BLaER1 treated with 17β-estradiol and CSF1 and Interleukin-3, amounts not matched to agents 10 nM and 100 nM (cell line): ENCODE measurements at regions not wholly inside any gene's neighbourhood (a gene's known extent, or its start where the extent isn't known, plus 50 kb on each side); places are given as distances from the start of the nearest gene placed in this dataset.

Experiments used
- H3K27ac ChIP-seq, 11 experiments: shearing (Covaris generic); formaldehyde crosslinking; 2 replicates each; pipeline ENCODE4 v1.8.1; 2022
- H3K27me3 ChIP-seq, 11 experiments: shearing (Covaris generic); formaldehyde crosslinking; 2 replicates each; pipeline ENCODE4 v1.8.1; 2022
- H3K36me3 ChIP-seq, 11 experiments: shearing (Covaris generic); formaldehyde crosslinking; 2 replicates each; pipeline ENCODE4 v1.8.1; 2022
- H3K4me1 ChIP-seq, 10 experiments: shearing (Covaris generic); formaldehyde crosslinking; 2 replicates each; pipeline ENCODE4 v1.8.1; 2022
- H3K4me2 ChIP-seq, 11 experiments: shearing (Covaris generic); formaldehyde crosslinking; 2 replicates each; pipeline ENCODE4 v1.8.1; 2022
- H3K4me3 ChIP-seq, 10 experiments: shearing (Covaris generic); formaldehyde crosslinking; 2 replicates each; pipeline ENCODE4 v1.8.1; 2022
- H3K9ac ChIP-seq, 11 experiments: shearing (Covaris generic); formaldehyde crosslinking; 2 replicates each; pipeline ENCODE4 v1.8.1; 2022
- H3K9me3 ChIP-seq, 11 experiments: shearing (Covaris generic); formaldehyde crosslinking; replicated peaks in 1 of 11; 2 replicates each; pipeline ENCODE4 v1.8.1; 2022
- H4K20me1 ChIP-seq, 11 experiments: shearing (Covaris generic); formaldehyde crosslinking; 2 replicates each; pipeline ENCODE4 v1.8.1; 2022
- Cebpa-rat ChIP-seq, 11 experiments: shearing (Covaris generic); IDR thresholded peaks; 2 replicates each; pipeline ENCODE4 v1.8.1; 2022

DNA sequence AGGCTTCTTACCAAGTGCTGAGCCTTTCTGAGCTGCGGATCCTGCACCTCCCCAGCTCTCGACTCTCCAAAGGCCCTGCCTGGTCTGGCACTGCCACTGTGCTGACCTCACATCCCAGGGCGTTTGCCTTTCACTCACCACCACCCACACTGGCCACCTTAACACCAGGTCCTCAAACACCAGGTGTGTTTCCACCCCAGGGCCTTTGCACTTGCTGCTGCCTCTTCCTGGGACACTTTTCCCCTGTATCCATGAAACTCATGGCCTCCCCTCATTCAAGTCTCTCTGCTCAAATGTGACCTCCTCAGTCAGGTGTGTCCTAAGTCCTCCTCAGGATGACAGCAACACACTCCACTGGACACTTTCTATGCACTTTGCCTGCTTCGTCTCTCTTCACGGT is 51.4 kb upstream of the ANO1 start:
- no peak overlapping the region for H3K4me2 ChIP-seq
- no peak overlapping the region for H3K9ac ChIP-seq
- no peaks in the 10 kb centered on the region for H4K20me1 ChIP-seq
- peaks cover 0 to 41% (median 18%) of the 10 kb centered on the region in 10 experiments; a peak in 15 of 20 replicates for H3K4me1 ChIP-seq
- H3K27ac ChIP-seq = no peak overlapping the region
- TF ChIP-seq Cebpa-rat (IDR thresholded peaks at IDR 0.05) = no peak
- H3K4me3 ChIP-seq = no peak overlapping the region
- H3K36me3 ChIP-seq = no peaks in the 10 kb centered on the region
- no peaks in the 10 kb centered on the region for H3K27me3 ChIP-seq
- H3K9me3 ChIP-seq = peaks cover 18 to 37% (median 29%) of the 10 kb centered on the region in 11 experiments; a peak in 20 of 22 replicates

DNA sequence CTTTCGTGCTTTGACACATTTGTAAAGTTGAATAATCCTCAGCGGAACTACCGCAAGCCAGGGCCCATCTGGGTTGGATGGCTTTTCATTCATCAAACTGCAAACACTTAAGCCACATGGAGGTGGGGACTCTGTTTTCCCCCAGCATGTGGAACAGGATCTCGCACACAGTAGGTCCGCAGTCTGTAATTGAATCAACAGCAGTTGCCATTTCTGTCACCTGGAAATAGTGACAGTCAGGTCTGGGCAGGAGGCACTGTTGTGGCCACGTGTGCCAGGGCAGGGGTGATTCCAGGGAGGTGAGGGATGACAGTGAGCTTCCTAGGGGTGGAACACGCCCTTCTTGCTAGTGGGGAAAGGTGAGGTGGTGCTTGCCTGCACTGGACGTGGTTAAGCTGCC is 50.7 kb upstream of the ANO1 start:
- Histone ChIP-seq H3K4me2 (no peak overlapping the region), H3K4me1 (peaks cover 0 to 38% (median 17%) of the 10 kb centered on the region in 10 experiments; a peak in 15 of 20 replicates), H3K36me3 (no peaks in the 10 kb centered on the region), H3K27me3 (no peaks in the 10 kb centered on the region), H4K20me1 (no peaks in the 10 kb centered on the region), H3K9ac (no peak overlapping the region), H3K9me3 (peaks cover 18 to 33% (median 29%) of the 10 kb centered on the region in 11 experiments; a peak in 20 of 22 replicates), H3K4me3 (no peak overlapping the region), H3K27ac (no peak overlapping the region)
- no peak for TF ChIP-seq Cebpa-rat (IDR thresholded peaks at IDR 0.05)

DNA sequence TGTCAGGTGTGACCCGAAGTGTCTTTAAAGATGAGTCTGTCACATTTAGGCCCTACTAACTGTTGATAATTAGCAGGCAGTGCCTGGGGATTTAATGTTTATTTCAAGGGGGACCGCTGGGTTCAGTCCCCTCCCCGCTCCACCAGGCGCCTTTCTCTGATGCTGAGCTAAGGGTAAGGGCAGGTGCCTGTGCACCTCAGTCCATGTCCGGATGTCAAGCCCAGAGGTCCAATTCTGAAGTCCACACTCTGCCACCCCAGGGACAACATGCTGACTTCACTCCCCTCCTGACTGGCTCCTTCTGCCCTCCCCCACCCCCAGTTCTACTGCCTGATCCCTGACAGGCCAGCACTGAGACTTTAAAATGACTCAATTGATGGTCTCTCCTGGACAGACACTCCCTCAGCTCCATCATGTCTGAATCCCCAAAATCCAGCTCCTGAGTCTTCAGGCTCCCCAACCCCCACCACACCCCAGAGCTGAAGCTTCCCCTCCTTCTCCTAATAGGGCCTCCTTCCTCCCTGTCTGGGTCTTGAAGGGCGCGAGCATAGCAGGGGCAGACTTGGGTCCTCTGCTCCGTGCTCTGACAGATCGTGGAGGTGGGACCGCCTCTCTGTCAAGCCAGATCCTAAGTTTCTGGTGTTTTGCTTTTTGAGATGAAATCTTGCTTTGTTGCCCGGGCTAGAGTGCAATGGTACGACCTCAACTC is 49.8 kb upstream of the ANO1 start:
- H3K4me2 ChIP-seq = peak overlapping the region in 1 of 11 experiments; percentile 6; a peak in 1 of 22 replicates
- no peak overlapping the region for H3K4me3 ChIP-seq
- no peaks in the 10 kb centered on the region for H4K20me1 ChIP-seq
- H3K4me1 ChIP-seq = peaks cover 0 to 38% (median 17%) of the 10 kb centered on the region in 10 experiments; a peak in 15 of 20 replicates
- H3K36me3 ChIP-seq = no peaks in the 10 kb centered on the region
- no peaks in the 10 kb centered on the region for H3K27me3 ChIP-seq
- H3K9ac ChIP-seq = no peak overlapping the region
- no peak for TF ChIP-seq Cebpa-rat (IDR thresholded peaks at IDR 0.05)
- H3K27ac ChIP-seq = no peak overlapping the region
- H3K9me3 ChIP-seq = peaks cover 12 to 24% (median 20%) of the 10 kb centered on the region in 11 experiments; a peak in 20 of 22 replicates
